ENCODE measurements at regions not wholly inside any gene's neighbourhood (a gene's known extent, or its start where the extent isn't known, plus 50 kb on each side); places are given as distances from the start of the nearest gene placed in this dataset.

DNA sequence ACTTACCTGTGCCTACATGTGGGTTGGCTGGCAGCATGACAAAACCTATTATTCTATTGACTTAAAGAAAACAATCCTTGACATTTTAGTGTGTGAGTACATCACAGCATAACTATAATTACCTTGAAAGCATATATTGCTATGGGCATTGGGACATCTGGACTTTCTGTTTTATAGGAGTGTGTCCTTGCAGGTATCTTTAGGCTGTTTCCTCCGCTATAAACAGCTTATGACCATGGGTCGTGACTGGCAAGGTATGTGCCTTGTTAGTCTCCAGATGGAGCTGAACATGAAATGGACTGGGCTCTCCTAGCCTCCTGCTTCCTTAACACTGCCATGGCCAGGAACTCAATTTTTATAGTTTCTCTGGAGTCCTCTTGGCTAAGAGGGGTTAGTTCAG is 317.4 kb upstream of the COBL start:
- intact Hi-C loops (cut with micrococcal nuclease): no loop called here
- no CpG with 5 or more reads among the region's 2 CpGs for WGBS, 2 experiments (ENCODE audit: extremely low coverage in 2 of 2, insufficient read length in 1 of 2)

More for the DNA sequence above, 317.4 kb upstream of the COBL start:
- H2AK5ac ChIP-seq (ENCODE audit: low read depth, low read length): no peak overlapping the region
- H3K36me3 ChIP-seq (ENCODE audit: control insufficient read depth, insufficient read depth, low read length): no peaks in the 10 kb centered on the region
- H2BK120ac ChIP-seq (ENCODE audit: low read depth, low read length): no peak overlapping the region
- no peak overlapping the region for H2BK20ac ChIP-seq (ENCODE audit: low read depth, low read length)
- H3K23ac ChIP-seq (ENCODE audit: low read depth, low read length): no peak overlapping the region
- ChIA-PET CTCF (no interaction called here), POLR2A (ENCODE audit: unreplicated experiment) (no interaction called here)
- H3K18ac ChIP-seq (ENCODE audit: low read depth, low read length): no peak overlapping the region
- no peaks in the 10 kb centered on the region for H3K27me3 ChIP-seq (ENCODE audit: control insufficient read depth, insufficient read depth, low read length)
- H3K4me1 ChIP-seq (ENCODE audit: control insufficient read depth, insufficient read depth, low read length): no peaks in the 10 kb centered on the region
- H3K4me3 ChIP-seq (ENCODE audit: insufficient read depth, low read depth, low read length): no peak overlapping the region
- H3K79me1 ChIP-seq (ENCODE audit: low read depth in 1 of 2, low read length in 2 of 2): no peaks in the 10 kb centered on the region
- H2AFZ ChIP-seq (replicated peaks; ENCODE audit: low read length, poor library complexity): no peak overlapping the region
- no peak for ATAC-seq (ENCODE audit: low read depth)
- TF ChIP-seq CHD1 (IDR thresholded peaks at IDR 0.05; ENCODE audit: low read depth, low read length): no peak
- no peak overlapping the region for H2BK5ac ChIP-seq (ENCODE audit: low read depth, low read length, poor library complexity, severe bottlenecking)
- H3K9me1 ChIP-seq (ENCODE audit: insufficient read depth, low read length): no peaks in the 10 kb centered on the region
- H4K20me1 ChIP-seq (ENCODE audit: insufficient read depth, low read length): no peaks in the 10 kb centered on the region
- BruUV-seq (replicated peaks): no TSS peak
- H4K8ac ChIP-seq (ENCODE audit: low read depth in 2 of 2, low read length in 2 of 2): no peak overlapping the region
- H3K56ac ChIP-seq (ENCODE audit: extremely low read depth, insufficient read depth, low read length): no peak overlapping the region
- H3K9ac ChIP-seq (ENCODE audit: low read depth, low read length): no peak overlapping the region
- no peak overlapping the region for H3K4ac ChIP-seq (ENCODE audit: low read depth, low read length)
- H4K5ac ChIP-seq (ENCODE audit: low read depth, low read length): no peak overlapping the region
- in situ Hi-C loops (cut with MboI; ENCODE audit: low sequenced_read_pairs): no loop called here
- H2AK9ac ChIP-seq (replicated peaks; ENCODE audit: low read depth, low read length, poor library complexity): no peak overlapping the region
- H3K9me3 ChIP-seq (ENCODE audit: control insufficient read depth, insufficient read depth, low read length): peaks cover 27% of the 10 kb centered on the region
- no peak overlapping the region for H3K4me2 ChIP-seq (ENCODE audit: low read depth, low read length)
- no peak overlapping the region for H2BK15ac ChIP-seq (ENCODE audit: low read depth, low read length)
- H3K14ac ChIP-seq (replicated peaks; ENCODE audit: low read depth, low read length): no peak overlapping the region
- DNase-seq: no peak
- dilution Hi-C loops (cut with HindIII; ENCODE audit: low sequenced_read_pairs, unreplicated experiment): no loop called here
- no peak overlapping the region for H4K91ac ChIP-seq (ENCODE audit: insufficient read depth, low read depth, low read length)
- no peak overlapping the region for H3K27ac ChIP-seq (ENCODE audit: insufficient read depth, low read length)
